ENCODE measurements at regions not wholly inside any gene's neighbourhood (a gene's known extent, or its start where the extent isn't known, plus 50 kb on each side); places are given as distances from the start of the nearest gene placed in this dataset.
A peak's percentile ranks its signal among the peaks of the same experiment; 100 is the strongest.
"Not testable (repeated sequence)": the region's sequence is repeated elsewhere in the genome, so short reads cannot be mapped to it uniquely, and the experiment has no call there.

DNA sequence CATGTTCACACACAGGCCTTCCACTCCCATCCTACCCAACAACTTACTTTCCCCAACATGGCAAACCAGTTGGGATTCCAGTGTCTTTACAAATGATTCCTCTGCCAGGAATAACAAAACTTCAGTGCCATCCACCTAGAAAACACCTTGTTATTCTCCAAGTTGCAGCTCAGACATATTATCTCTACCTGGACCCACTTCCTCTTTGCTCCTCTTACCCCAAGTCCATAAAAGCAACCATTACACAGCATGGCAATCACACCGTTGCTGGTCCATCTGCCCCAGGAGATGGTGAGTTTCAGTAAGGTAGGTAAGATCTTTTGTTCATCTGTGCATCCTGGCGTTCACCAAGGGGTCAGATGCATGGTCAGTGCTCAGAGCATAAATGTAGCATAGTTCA, 66.0 kb upstream of the CSF1 start:
- ATAC-seq: no peak
- no peak for DNase-seq (ENCODE audit: low read depth in 1 of 2, low spot score in 1 of 2)
- no peak for TF ChIP-seq POLR2A (IDR thresholded peaks at IDR 0.05; ENCODE audit: low read length)
- no peak overlapping the region for H3K27ac ChIP-seq
- no peak for FAIRE-seq
- H3K4me3 ChIP-seq: no peak overlapping the region
- CTCF ChIA-PET: interaction anchor here (0.8 to 1.9 kb wide), 5 partner anchors 43 to 140 kb away, joined by 3 to 9 read pairs (median 3); partner anchors contain the start of gene AHCYL1
- no peaks in the 10 kb centered on the region for H3K9me3 ChIP-seq
- POLR2A ChIA-PET: no interaction called here
- 71% methylated on average over 1 of the region's 2 CpGs for WGBS (ENCODE audit: missing lambda C conversion rate)
- no peak overlapping the region for H3K4me2 ChIP-seq
- H3K4me1 ChIP-seq: no peaks in the 10 kb centered on the region

DNA sequence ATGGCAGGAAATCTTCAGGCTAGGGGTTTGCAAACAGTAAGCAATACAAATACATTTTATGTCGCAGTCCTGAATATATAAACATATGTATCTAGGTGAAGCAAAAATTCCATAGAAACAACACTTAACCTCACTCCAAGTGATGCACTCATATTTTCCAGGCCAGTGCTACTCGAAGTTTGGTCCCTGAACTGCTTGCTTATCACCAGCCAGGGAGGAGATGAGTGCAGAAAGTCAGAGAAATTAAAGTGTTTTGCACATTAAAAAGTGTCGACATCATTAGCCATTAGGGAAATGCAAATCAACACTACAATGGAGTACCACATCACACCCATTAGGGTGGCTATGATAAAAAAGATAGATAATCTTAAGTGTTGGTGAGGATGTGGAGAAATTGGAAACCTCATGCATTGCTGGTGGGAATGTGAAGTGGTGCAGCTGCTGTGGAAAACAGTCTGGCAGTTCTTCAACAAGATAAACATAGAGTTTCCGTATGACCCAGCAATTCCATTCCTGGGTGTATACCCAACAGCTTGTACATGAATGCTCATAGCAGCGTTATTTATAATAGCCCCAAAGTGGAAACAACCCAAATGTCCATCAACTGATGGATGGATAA, 70.5 kb upstream of the CSF1 start:
- 67% methylated on average over 5 of the region's 5 CpGs for WGBS (ENCODE audit: missing lambda C conversion rate)
- CTCF ChIA-PET: interaction anchor here (0.6 to 1.4 kb wide), 2 partner anchors 48 to 63 kb away, joined by 3 to 4 read pairs; no protein-coding TSS in a partner anchor
- POLR2A ChIA-PET: no interaction called here
- FAIRE-seq: no peak
- H3K9me3 ChIP-seq: no peaks in the 10 kb centered on the region
- DNase-seq (ENCODE audit: low read depth in 1 of 2, low spot score in 1 of 2): no peak
- ATAC-seq: no peak
- no peak for TF ChIP-seq CEBPB (IDR thresholded peaks at IDR 0.05)
- no peak for TF ChIP-seq FOXS1 (CRISPR knock-in tag; IDR thresholded peaks at IDR 0.05)
- TF ChIP-seq, protein P1, sequence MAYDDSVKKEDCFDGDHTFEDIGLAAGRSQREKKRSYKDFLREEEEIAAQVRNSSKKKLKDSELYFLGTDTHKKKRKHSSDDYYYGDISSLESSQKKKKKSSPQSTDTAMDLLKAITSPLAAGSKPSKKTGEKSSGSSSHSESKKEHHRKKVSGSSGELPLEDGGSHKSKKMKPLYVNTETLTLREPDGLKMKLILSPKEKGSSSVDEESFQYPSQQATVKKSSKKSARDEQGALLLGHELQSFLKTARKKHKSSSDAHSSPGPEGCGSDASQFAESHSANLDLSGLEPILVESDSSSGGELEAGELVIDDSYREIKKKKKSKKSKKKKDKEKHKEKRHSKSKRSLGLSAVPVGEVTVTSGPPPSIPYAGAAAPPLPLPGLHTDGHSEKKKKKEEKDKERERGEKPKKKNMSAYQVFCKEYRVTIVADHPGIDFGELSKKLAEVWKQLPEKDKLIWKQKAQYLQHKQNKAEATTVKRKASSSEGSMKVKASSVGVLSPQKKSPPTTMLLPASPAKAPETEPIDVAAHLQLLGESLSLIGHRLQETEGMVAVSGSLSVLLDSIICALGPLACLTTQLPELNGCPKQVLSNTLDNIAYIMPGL (CRISPR knock-in tag; IDR thresholded peaks at IDR 0.05; ENCODE audit: borderline replicate concordance): no peak
- no peak for TF ChIP-seq CHD4 (IDR thresholded peaks at IDR 0.05; ENCODE audit: borderline replicate concordance)
- no peak overlapping the region for H3K4me2 ChIP-seq
- 0 out of 6 replicates have a peak overlapping the region, but pooled peaks of 1 of the 2 experiments have one; percentile 70 for H3K27ac ChIP-seq
- no peak overlapping the region for H3K4me3 ChIP-seq
- peaks cover 14% of the 10 kb centered on the region for H3K4me1 ChIP-seq

DNA sequence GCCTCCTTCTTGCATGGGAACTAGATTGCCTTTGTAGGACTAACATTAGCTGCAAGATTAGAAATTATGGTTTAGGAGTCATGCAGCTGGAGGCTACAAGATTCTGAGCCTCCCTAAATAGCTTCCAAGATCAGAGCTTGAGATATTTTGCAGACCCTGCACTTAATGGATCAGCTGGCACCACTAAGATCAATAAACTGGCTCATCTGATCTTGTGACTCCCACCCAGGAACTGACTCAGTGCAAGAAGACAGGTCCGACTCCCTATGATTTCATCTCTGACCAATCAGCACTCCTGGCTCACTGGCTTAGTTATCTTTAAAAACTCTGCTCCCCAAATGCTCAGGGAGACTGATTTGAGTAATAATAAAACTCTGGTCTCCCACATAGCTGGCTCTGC, 71.4 kb upstream of the CSF1 start:
- H3K27ac ChIP-seq: peak overlapping the region; percentile 52 to 70; a peak in 5 of 6 replicates

DNA sequence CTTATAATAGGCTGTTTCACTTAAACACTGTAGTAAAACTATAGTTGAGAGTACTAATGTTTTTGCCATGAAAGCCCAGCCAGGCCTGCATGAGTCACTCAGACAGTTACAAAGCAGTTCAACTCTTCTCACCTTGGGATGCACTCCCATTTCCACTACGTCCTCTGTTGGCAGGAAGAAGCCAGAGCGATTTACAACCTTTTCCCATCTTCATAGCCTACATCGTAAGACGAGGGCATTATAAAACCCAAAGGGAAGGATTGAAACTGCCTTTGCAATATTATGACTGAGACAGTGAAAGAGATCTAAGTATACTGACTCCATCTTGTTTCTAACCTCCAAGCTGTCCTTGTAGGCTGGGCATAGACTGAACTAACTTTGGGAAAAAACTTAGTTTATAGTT, 71.8 kb upstream of the CSF1 start:
- POLR2A ChIA-PET: no interaction called here
- Histone ChIP-seq H3K4me1 (peaks cover 14% of the 10 kb centered on the region), H3K4me3 (no peak overlapping the region), H3K9me3 (no peaks in the 10 kb centered on the region), H3K27ac (peak overlapping the region; percentile 52 to 70), H3K4me2 (peak overlapping the region; percentile 22)
- peak; percentile 73 to 81; a peak in 5 of 6 replicates for ATAC-seq
- DNase-seq (ENCODE audit: low read depth in 1 of 2, low spot score in 1 of 2): peak in 1 of 2 experiments; percentile 66
- 54% methylated on average over 4 of the region's 4 CpGs for WGBS (ENCODE audit: missing lambda C conversion rate)
- FAIRE-seq: no peak
- CTCF ChIA-PET: interaction anchor here (1.0 to 1.8 kb wide), 4 partner anchors 10 to 146 kb away, joined by 3 to 5 read pairs (median 4); partner anchors contain the start of gene AHCYL1
- TF ChIP-seq SREBF2 (IDR thresholded peaks at IDR 0.05) (no peak), GATA3 (IDR thresholded peaks at IDR 0.05; ENCODE audit: borderline replicate concordance) (no peak), FOSB (CRISPR knock-in tag; IDR thresholded peaks at IDR 0.05) (no peak), KDM5A (IDR thresholded peaks at IDR 0.05) (no peak), POLR2AphosphoS2 (conservative IDR thresholded peaks at IDR 0.05; ENCODE audit: low read length) (no peak), HOXB13 (CRISPR knock-in tag; IDR thresholded peaks at IDR 0.05; ENCODE audit: low read depth) (no peak), EHF (CRISPR knock-in tag; IDR thresholded peaks at IDR 0.05) (no peak), FOSL2 (IDR thresholded peaks at IDR 0.05) (no peak), FOSL2 (CRISPR knock-in tag; IDR thresholded peaks at IDR 0.05) (peak; percentile 55), NFE2L2 (conservative IDR thresholded peaks at IDR 0.05; ENCODE audit: low read length) (no peak), PHF8 (IDR thresholded peaks at IDR 0.05; ENCODE audit: borderline replicate concordance, low read depth) (no peak), MAZ (IDR thresholded peaks at IDR 0.05; ENCODE audit: borderline replicate concordance, low read depth, low read length) (no peak), ZNF302 (CRISPR knock-in tag; IDR thresholded peaks at IDR 0.05) (no peak), CBX2 (IDR thresholded peaks at IDR 0.05; ENCODE audit: borderline replicate concordance, low read depth) (no peak), CHD2 (IDR thresholded peaks at IDR 0.05; ENCODE audit: low read length, partially characterized antibody) (no peak), CEBPB (IDR thresholded peaks at IDR 0.05) (no peak)
- TF ChIP-seq, protein P2, sequence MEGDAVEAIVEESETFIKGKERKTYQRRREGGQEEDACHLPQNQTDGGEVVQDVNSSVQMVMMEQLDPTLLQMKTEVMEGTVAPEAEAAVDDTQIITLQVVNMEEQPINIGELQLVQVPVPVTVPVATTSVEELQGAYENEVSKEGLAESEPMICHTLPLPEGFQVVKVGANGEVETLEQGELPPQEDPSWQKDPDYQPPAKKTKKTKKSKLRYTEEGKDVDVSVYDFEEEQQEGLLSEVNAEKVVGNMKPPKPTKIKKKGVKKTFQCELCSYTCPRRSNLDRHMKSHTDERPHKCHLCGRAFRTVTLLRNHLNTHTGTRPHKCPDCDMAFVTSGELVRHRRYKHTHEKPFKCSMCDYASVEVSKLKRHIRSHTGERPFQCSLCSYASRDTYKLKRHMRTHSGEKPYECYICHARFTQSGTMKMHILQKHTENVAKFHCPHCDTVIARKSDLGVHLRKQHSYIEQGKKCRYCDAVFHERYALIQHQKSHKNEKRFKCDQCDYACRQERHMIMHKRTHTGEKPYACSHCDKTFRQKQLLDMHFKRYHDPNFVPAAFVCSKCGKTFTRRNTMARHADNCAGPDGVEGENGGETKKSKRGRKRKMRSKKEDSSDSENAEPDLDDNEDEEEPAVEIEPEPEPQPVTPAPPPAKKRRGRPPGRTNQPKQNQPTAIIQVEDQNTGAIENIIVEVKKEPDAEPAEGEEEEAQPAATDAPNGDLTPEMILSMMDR (IDR thresholded peaks at IDR 0.05): 0 out of 3 replicates have a peak, but pooled peaks have one; percentile 6
- TF ChIP-seq, protein P3, sequence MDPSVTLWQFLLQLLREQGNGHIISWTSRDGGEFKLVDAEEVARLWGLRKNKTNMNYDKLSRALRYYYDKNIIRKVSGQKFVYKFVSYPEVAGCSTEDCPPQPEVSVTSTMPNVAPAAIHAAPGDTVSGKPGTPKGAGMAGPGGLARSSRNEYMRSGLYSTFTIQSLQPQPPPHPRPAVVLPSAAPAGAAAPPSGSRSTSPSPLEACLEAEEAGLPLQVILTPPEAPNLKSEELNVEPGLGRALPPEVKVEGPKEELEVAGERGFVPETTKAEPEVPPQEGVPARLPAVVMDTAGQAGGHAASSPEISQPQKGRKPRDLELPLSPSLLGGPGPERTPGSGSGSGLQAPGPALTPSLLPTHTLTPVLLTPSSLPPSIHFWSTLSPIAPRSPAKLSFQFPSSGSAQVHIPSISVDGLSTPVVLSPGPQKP (IDR thresholded peaks at IDR 0.05; ENCODE audit: low read depth, low read length): no peak
- TF ChIP-seq, protein P4, sequence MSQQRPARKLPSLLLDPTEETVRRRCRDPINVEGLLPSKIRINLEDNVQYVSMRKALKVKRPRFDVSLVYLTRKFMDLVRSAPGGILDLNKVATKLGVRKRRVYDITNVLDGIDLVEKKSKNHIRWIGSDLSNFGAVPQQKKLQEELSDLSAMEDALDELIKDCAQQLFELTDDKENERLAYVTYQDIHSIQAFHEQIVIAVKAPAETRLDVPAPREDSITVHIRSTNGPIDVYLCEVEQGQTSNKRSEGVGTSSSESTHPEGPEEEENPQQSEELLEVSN (IDR thresholded peaks at IDR 0.05; ENCODE audit: borderline replicate concordance, low read depth): no peak
- TF ChIP-seq, protein P5, sequence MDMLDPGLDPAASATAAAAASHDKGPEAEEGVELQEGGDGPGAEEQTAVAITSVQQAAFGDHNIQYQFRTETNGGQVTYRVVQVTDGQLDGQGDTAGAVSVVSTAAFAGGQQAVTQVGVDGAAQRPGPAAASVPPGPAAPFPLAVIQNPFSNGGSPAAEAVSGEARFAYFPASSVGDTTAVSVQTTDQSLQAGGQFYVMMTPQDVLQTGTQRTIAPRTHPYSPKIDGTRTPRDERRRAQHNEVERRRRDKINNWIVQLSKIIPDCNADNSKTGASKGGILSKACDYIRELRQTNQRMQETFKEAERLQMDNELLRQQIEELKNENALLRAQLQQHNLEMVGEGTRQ (IDR thresholded peaks at IDR 0.05): no peak

More for the DNA sequence above, 71.4 kb upstream of the CSF1 start:
- Histone ChIP-seq H3K4me1 (peaks cover 14% of the 10 kb centered on the region), H3K4me2 (peak overlapping the region; percentile 22)
- DNase-seq (ENCODE audit: low read depth in 1 of 2, low spot score in 1 of 2); POLR2A ChIA-PET; ATAC-seq; FAIRE-seq; H3K4me3 ChIP-seq; H3K9me3 ChIP-seq: not testable (repeated sequence)
- 60% methylated on average over 1 of the region's 1 CpG for WGBS (ENCODE audit: missing lambda C conversion rate)
- CTCF ChIA-PET: interaction anchor here (1.4 to 1.8 kb wide), 3 partner anchors 10 to 63 kb away, joined by 3 to 5 read pairs (median 4); no protein-coding TSS in a partner anchor

Data from A549 (cell line).